Mesendoderm (in vitro differentiated cells): ENCODE measurements at regions not wholly inside any gene's neighbourhood (a gene's known extent, or its start where the extent isn't known, plus 50 kb on each side); places are given as distances from the start of the nearest gene placed in this dataset.

Source experiments
- DNase-seq: peaks from one replicate; pipeline ENCODE4 v3.0.0; 2013
- H2AK5ac ChIP-seq: 2 replicates; pipeline ENCODE4 v1.6.1; 2013; ENCODE audit warnings: low read length, inconsistent platforms
- H2BK120ac ChIP-seq: 2 replicates; pipeline ENCODE4 v1.6.1; 2013; ENCODE audit warnings: low read depth, mild to moderate bottlenecking, low read length, moderate library complexity, mixed read lengths
- H2BK15ac ChIP-seq: replicated peaks from 2 replicates; pipeline ENCODE4 v1.6.1; 2013; ENCODE audit warnings: low read depth, mild to moderate bottlenecking, moderate library complexity
- H2BK5ac ChIP-seq: 2 replicates; pipeline ENCODE4 v1.6.1; 2013; ENCODE audit warnings: low read length, inconsistent platforms
- H3K18ac ChIP-seq: 2 replicates; pipeline ENCODE4 v1.6.1; 2013; ENCODE audit warnings: mild to moderate bottlenecking, low read length, mixed read lengths
- H3K23ac ChIP-seq: one replicate; pipeline ENCODE4 v1.6.1; 2013; ENCODE audit warnings: low read length
- H3K27ac ChIP-seq: 2 replicates; pipeline ENCODE4 v1.5.1; 2013; ENCODE audit warnings: low read depth, mild to moderate bottlenecking, inconsistent platforms, low read length, moderate library complexity
- H3K27me3 ChIP-seq: 2 replicates; pipeline ENCODE4 v1.6.1; 2013; ENCODE audit warnings: low read length, control low read depth, mild to moderate bottlenecking, inconsistent platforms; ENCODE audit not compliant: insufficient read depth, poor library complexity
- H3K36me3 ChIP-seq: 2 replicates; pipeline ENCODE4 v1.6.1; 2013; ENCODE audit warnings: low read length, inconsistent platforms; ENCODE audit not compliant: control insufficient read depth, insufficient read depth
- H3K4ac ChIP-seq: one replicate; pipeline ENCODE4 v1.6.1; 2013; ENCODE audit warnings: low read depth, mild to moderate bottlenecking, low read length, moderate library complexity
- H3K4me1 ChIP-seq: 2 replicates; pipeline ENCODE4 v1.6.1; 2013; ENCODE audit warnings: low read depth, low read length, inconsistent platforms; ENCODE audit not compliant: control insufficient read depth
- H3K4me2 ChIP-seq: 2 replicates; pipeline ENCODE4 v1.6.1; 2013; ENCODE audit warnings: low read length
- H3K4me3 ChIP-seq: 2 replicates; pipeline ENCODE4 v1.5.1; 2013; ENCODE audit warnings: mild to moderate bottlenecking, low read length
- H3K56ac ChIP-seq: one replicate; pipeline ENCODE4 v1.6.1; 2013; ENCODE audit warnings: low read length
- H3K79me1 ChIP-seq: 2 replicates; pipeline ENCODE4 v1.6.1; 2013; ENCODE audit warnings: low read length, inconsistent platforms
- H3K79me2 ChIP-seq: 2 replicates; pipeline ENCODE4 v1.6.1; 2013; ENCODE audit warnings: mild to moderate bottlenecking, low read length; ENCODE audit not compliant: control insufficient read depth, insufficient read depth
- H3K9ac ChIP-seq: 2 replicates; pipeline ENCODE4 v1.6.1; 2013; ENCODE audit warnings: low read length, inconsistent platforms
- H4K5ac ChIP-seq: one replicate; pipeline ENCODE4 v1.6.1; 2013; ENCODE audit warnings: low read length
- H4K8ac ChIP-seq: one replicate; pipeline ENCODE4 v1.6.1; 2013; ENCODE audit warnings: low read depth, mild to moderate bottlenecking, control low read depth, low read length, moderate library complexity
- WGBS: extraction: QIAGEN DNeasy Blood & Tissue Kit; methylation state at CpG from one replicate; pipeline ENCODE4 v1.1.7; 2013; ENCODE audit warnings: low lambda C conversion rate, missing lambda C conversion rate; ENCODE audit not compliant: insufficient coverage; ENCODE audit errors: extremely low coverage; 5-methylcytosine and 5-hydroxymethylcytosine counted together

DNA sequence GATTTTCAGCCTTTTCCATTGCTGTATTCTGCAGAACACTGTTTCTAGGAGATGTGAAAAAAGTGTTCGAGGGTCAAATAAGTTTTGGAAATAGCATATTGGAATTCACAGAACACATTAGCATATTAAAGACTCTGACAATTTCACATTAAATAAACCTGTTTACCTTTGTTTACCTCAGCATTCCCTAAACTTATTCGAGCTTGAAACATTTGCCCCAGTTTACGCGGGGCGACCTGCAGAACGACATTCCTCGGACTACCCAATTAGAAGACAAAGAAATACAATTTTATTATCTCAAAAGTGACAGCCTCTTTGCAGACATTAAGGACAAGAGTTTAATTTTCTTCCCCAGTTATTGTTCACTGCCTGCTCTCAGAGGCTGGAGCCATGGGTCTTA is 110.3 kb upstream of the NFIB start:
- Histone ChIP-seq H2BK5ac (no peak overlapping the region), H3K79me2 (no peaks in the 10 kb centered on the region), H3K4me2 (no peak overlapping the region), H3K9ac (no peak overlapping the region), H2AK5ac (no peak overlapping the region), H3K56ac (peak overlapping the region; percentile 57), H3K4me3 (no peak overlapping the region), H3K36me3 (no peaks in the 10 kb centered on the region), H4K5ac (no peak overlapping the region), H3K18ac (peak overlapping the region; percentile 19), H3K27ac (no peak overlapping the region), H3K23ac (no peak overlapping the region), H4K8ac (no peak overlapping the region), H3K4ac (peak overlapping the region; percentile 4), H2BK15ac (no peak overlapping the region), H2BK120ac (peak overlapping the region; percentile 78), H3K27me3 (no peaks in the 10 kb centered on the region), H3K4me1 (peaks cover 21% of the 10 kb centered on the region), H3K79me1 (no peaks in the 10 kb centered on the region)
- DNase-seq = no peak
- no CpG with 5 or more reads among the region's 7 CpGs for WGBS

DNA sequence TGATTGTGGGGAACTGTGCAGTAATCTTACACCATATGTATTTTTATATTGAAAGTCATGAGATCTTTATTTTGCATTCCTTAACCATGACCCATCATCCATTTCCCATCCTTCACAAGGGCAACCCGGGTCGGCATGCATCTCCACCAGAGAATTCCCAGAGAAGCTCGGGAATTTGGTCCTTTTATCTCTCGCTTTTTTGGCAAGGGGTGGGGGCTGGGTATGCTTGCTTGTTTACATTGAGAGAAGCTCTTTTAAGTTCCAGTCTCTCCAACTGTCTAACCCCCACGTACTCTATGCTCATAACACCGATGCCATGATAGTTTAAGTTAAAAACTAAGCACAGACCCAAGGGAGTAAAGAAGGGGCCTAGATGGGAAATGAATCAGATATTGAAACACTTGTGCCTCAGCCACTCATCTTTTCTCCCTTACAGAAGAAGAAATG is 109.9 kb upstream of the NFIB start:
- no peak overlapping the region for H3K9ac ChIP-seq
- H4K8ac ChIP-seq = no peak overlapping the region
- no peak overlapping the region for H3K4me3 ChIP-seq
- no CpG with 5 or more reads among the region's 6 CpGs for WGBS
- no peak overlapping the region for H3K4ac ChIP-seq
- no peak overlapping the region for H4K5ac ChIP-seq
- no peaks in the 10 kb centered on the region for H3K79me1 ChIP-seq
- H3K4me1 ChIP-seq = peaks cover 21% of the 10 kb centered on the region
- H3K23ac ChIP-seq = no peak overlapping the region
- H3K27ac ChIP-seq = no peak overlapping the region
- DNase-seq = peak; percentile 57
- H3K27me3 ChIP-seq = no peaks in the 10 kb centered on the region
- H3K18ac ChIP-seq = peak overlapping the region; percentile 39
- H3K4me2 ChIP-seq = no peak overlapping the region
- no peaks in the 10 kb centered on the region for H3K79me2 ChIP-seq
- H2BK120ac ChIP-seq = no peak overlapping the region
- no peak overlapping the region for H3K56ac ChIP-seq
- no peak overlapping the region for H2BK15ac ChIP-seq
- no peak overlapping the region for H2AK5ac ChIP-seq
- H3K36me3 ChIP-seq = no peaks in the 10 kb centered on the region
- H2BK5ac ChIP-seq = no peak overlapping the region

- no peak overlapping the region for H3K4ac ChIP-seq
- H2BK120ac ChIP-seq = no peak overlapping the region
- H3K4me2 ChIP-seq = no peak overlapping the region
- WGBS = no CpG with 5 or more reads among the region's 1 CpG
- peaks cover 20% of the 10 kb centered on the region for H3K4me1 ChIP-seq
- no peak overlapping the region for H3K4me3 ChIP-seq
- no peak overlapping the region for H2AK5ac ChIP-seq
- no peak overlapping the region for H3K23ac ChIP-seq
- H3K27ac ChIP-seq = no peak overlapping the region
- H2BK15ac ChIP-seq = no peak overlapping the region
- H3K79me1 ChIP-seq = no peaks in the 10 kb centered on the region
- H4K5ac ChIP-seq = no peak overlapping the region
- no peak overlapping the region for H4K8ac ChIP-seq
- no peak overlapping the region for H3K18ac ChIP-seq
- H3K79me2 ChIP-seq = no peaks in the 10 kb centered on the region
- no peaks in the 10 kb centered on the region for H3K27me3 ChIP-seq
- no peaks in the 10 kb centered on the region for H3K36me3 ChIP-seq
- H3K56ac ChIP-seq = no peak overlapping the region
- H3K9ac ChIP-seq = no peak overlapping the region
- H2BK5ac ChIP-seq = no peak overlapping the region
- peak; percentile 90 for DNase-seq
Measured at GRCh38 chr9:14421291-14421690, 107.3 kb upstream of the NFIB start.

GRCh38 chr9:14418941-14419937 is 105.3 kb upstream of the NFIB start:
- Histone ChIP-seq H3K27me3 (no peaks in the 10 kb centered on the region), H3K79me1 (no peaks in the 10 kb centered on the region), H3K27ac (no peak overlapping the region), H4K8ac (no peak overlapping the region), H3K79me2 (no peaks in the 10 kb centered on the region), H2BK120ac (peak overlapping the region; percentile 82), H3K56ac (peak overlapping the region; percentile 17), H3K4me2 (no peak overlapping the region), H2AK5ac (no peak overlapping the region), H4K5ac (no peak overlapping the region), H3K4me3 (no peak overlapping the region), H3K23ac (no peak overlapping the region), H3K4ac (peak overlapping the region; percentile 62), H3K9ac (no peak overlapping the region), H2BK15ac (peak overlapping the region; percentile 19), H3K4me1 (peaks cover 15% of the 10 kb centered on the region), H3K18ac (peak overlapping the region; percentile 92), H2BK5ac (peak overlapping the region; percentile 11), H3K36me3 (no peaks in the 10 kb centered on the region)
- no peak for DNase-seq
- WGBS = no CpG with 5 or more reads among the region's 16 CpGs

GRCh38 chr9:14418301-14418940 is 104.5 kb upstream of the NFIB start:
- peak overlapping the region; percentile 25 for H2AK5ac ChIP-seq
- H3K23ac ChIP-seq = no peak overlapping the region
- H3K79me2 ChIP-seq = no peaks in the 10 kb centered on the region
- H3K27me3 ChIP-seq = no peaks in the 10 kb centered on the region
- H2BK5ac ChIP-seq = no peak overlapping the region
- WGBS = no CpG with 5 or more reads among the region's 5 CpGs
- H4K5ac ChIP-seq = no peak overlapping the region
- no peak overlapping the region for H3K4ac ChIP-seq
- no peak overlapping the region for H3K4me3 ChIP-seq
- no peak overlapping the region for H3K27ac ChIP-seq
- no peak overlapping the region for H3K56ac ChIP-seq
- DNase-seq = no peak
- H3K4me2 ChIP-seq = no peak overlapping the region
- no peak overlapping the region for H4K8ac ChIP-seq
- H3K36me3 ChIP-seq = no peaks in the 10 kb centered on the region
- H3K79me1 ChIP-seq = no peaks in the 10 kb centered on the region
- H3K4me1 ChIP-seq = peaks cover 11% of the 10 kb centered on the region
- peak overlapping the region; percentile 19 for H2BK15ac ChIP-seq
- H3K9ac ChIP-seq = no peak overlapping the region
- H2BK120ac ChIP-seq = no peak overlapping the region
- H3K18ac ChIP-seq = no peak overlapping the region
